ENCODE measurements at regions not wholly inside any gene's neighbourhood (a gene's known extent, or its start where the extent isn't known, plus 50 kb on each side); places are given as distances from the start of the nearest gene placed in this dataset.

DNA sequence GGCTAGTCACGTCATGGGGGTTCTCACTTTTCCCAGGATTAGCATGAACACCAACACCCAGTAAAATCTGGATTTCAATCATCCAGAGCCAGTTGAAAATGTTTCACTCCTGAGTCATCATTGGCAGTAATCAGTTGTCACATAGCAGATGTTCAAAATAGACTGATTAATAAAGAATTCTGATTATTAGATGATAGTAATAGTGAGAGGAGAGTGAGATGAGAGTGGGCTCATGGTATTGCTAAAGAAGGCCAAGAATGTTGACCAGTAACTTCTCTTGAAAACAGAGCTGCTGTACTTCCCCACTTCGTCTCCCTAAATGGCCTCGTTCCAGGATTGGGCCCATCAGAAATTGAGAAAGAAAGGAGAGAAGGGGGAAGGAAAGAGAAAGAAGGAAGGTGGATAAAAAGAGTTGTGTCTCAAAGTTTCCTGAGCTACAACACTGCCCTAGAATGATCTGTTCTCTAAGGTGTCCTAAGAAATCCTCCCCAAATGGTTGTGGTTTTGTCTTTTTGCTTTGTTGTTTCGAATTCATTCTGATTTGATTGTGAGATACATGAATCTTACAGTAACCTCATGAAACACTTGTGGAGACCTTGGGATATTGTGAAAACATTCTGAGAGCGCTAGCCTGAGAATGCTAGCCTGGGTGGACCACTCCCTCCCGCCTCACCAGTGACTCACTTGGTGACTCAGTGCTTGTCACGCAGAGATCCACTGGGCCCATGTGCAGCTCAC lies 502.2 kb upstream of the JARID2 start:
- Mint-ChIP-seq H3K27ac (no peak overlapping the region), H3K27me3 (no peaks in the 10 kb centered on the region), H3K36me3 (ENCODE audit: insufficient read depth) (no peaks in the 10 kb centered on the region), H3K4me1 (ENCODE audit: low read depth) (peaks cover 7% of the 10 kb centered on the region), H3K4me3 (ENCODE audit: low read depth) (no peak overlapping the region), H3K9me3 (ENCODE audit: low read depth) (peaks cover 15% of the 10 kb centered on the region)
- DNase-seq (ENCODE audit: low spot score, unreplicated experiment): no peak
- TF ChIP-seq, protein P1, sequence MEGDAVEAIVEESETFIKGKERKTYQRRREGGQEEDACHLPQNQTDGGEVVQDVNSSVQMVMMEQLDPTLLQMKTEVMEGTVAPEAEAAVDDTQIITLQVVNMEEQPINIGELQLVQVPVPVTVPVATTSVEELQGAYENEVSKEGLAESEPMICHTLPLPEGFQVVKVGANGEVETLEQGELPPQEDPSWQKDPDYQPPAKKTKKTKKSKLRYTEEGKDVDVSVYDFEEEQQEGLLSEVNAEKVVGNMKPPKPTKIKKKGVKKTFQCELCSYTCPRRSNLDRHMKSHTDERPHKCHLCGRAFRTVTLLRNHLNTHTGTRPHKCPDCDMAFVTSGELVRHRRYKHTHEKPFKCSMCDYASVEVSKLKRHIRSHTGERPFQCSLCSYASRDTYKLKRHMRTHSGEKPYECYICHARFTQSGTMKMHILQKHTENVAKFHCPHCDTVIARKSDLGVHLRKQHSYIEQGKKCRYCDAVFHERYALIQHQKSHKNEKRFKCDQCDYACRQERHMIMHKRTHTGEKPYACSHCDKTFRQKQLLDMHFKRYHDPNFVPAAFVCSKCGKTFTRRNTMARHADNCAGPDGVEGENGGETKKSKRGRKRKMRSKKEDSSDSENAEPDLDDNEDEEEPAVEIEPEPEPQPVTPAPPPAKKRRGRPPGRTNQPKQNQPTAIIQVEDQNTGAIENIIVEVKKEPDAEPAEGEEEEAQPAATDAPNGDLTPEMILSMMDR (IDR thresholded peaks at IDR 0.05; ENCODE audit: unreplicated experiment): no peak

DNA sequence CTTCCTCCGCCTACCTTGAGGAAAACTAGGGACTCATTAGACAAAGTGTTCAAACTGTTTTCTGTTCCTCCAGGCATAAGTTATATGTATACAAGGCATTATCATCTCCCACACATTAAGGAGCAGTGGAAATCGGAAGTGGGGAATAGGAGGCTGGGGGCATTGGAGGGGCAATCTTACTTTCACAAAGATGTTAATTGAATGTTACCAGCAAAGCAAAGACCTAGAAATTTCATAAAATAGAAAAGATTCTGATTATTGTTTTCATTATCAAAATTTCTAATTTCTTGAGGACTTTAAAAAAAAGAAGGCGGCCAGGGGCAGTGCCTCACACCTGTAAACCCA lies 501.7 kb upstream of the JARID2 start:
- H3K4me1 Mint-ChIP-seq (ENCODE audit: low read depth): peaks cover 10% of the 10 kb centered on the region
- H3K27me3 Mint-ChIP-seq: no peaks in the 10 kb centered on the region
- no peak overlapping the region for H3K4me3 Mint-ChIP-seq (ENCODE audit: low read depth)
- TF ChIP-seq, protein P1 (IDR thresholded peaks at IDR 0.05; ENCODE audit: unreplicated experiment): no peak
- no peaks in the 10 kb centered on the region for H3K36me3 Mint-ChIP-seq (ENCODE audit: insufficient read depth)
- no peak overlapping the region for H3K27ac Mint-ChIP-seq
- DNase-seq (ENCODE audit: low spot score, unreplicated experiment): no peak
- peaks cover 15% of the 10 kb centered on the region for H3K9me3 Mint-ChIP-seq (ENCODE audit: low read depth)

DNA sequence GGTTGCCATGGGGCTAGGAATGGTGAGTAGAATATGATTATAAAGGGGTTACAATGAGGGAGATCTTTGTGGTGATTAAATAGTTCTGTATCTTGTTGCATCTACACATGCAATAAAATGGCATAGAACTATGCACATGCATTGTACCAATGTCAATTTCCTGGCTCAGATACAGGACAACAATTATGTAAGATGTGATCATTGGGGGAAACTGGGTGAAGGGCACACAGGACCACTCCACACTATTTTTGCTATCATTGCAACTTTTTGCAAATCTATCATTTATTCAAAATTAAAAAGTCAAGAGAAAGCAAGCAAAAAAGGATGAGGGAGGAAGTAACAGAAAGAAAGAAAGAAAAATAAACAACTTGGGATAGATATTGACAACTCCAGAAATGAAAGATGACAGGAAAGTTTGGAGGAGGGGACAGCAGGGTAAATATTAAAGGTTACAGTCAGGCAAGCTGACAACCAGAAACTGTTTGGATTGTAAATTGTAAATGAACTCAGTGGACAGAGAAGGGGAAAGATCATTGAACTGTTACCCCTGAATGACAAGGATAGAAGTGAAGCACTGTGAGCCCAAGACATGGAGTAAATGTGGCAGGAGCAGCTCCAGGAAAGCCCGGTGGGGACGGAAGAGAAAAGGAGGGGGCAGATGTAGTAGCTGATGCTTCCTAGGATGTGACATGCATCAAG lies 499.6 kb upstream of the JARID2 start:
- Mint-ChIP-seq H3K4me3 (ENCODE audit: low read depth) (no peak overlapping the region), H3K4me1 (ENCODE audit: low read depth) (peaks cover 21% of the 10 kb centered on the region)

DNA sequence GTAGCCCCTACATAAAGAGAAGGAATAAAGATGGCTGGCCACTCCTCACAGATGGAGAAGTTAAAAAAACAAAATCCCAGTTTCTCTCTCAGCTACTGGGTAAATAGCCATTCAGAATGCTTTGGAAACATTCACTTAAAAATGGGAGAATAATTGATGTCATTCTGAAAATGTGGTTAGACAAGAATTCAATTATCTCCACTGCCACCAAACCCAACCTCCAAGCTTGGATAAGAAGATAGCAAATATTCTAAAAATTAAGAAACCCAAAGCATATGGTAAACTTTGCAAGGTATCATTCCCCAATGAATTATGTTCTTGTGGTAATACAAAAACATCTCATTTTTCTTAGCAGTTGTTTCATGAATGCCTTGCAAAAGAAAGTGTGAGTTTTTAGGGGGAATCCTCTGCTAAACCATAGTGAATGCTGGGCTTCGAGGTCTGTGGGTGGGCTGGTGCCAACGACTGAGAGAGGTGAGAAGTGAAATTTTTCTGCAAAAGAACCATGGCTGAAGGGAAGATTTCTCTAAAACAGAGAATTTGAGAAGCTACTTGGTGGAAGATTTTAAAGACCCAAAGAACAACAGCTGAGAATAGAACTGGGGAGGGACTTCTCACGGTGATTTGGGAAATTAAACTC lies 497.9 kb upstream of the JARID2 start:
- Mint-ChIP-seq H3K27ac (peak overlapping the region; percentile 47), H3K9me3 (ENCODE audit: low read depth) (peaks cover 15% of the 10 kb centered on the region), H3K4me1 (ENCODE audit: low read depth) (peaks cover 21% of the 10 kb centered on the region), H3K36me3 (ENCODE audit: insufficient read depth) (no peaks in the 10 kb centered on the region), H3K27me3 (no peaks in the 10 kb centered on the region), H3K4me3 (ENCODE audit: low read depth) (no peak overlapping the region)
- TF ChIP-seq, protein P1 (IDR thresholded peaks at IDR 0.05; ENCODE audit: unreplicated experiment): no peak
- no peak for DNase-seq (ENCODE audit: low spot score, unreplicated experiment)

More for the DNA sequence above, 499.6 kb upstream of the JARID2 start:
- H3K27ac Mint-ChIP-seq: no peak overlapping the region
- H3K27me3 Mint-ChIP-seq: no peaks in the 10 kb centered on the region
- H3K36me3 Mint-ChIP-seq (ENCODE audit: insufficient read depth): no peaks in the 10 kb centered on the region
- H3K9me3 Mint-ChIP-seq (ENCODE audit: low read depth): peaks cover 15% of the 10 kb centered on the region
- TF ChIP-seq, protein P1 (IDR thresholded peaks at IDR 0.05; ENCODE audit: unreplicated experiment): no peak
- no peak for DNase-seq (ENCODE audit: low spot score, unreplicated experiment)

DNA sequence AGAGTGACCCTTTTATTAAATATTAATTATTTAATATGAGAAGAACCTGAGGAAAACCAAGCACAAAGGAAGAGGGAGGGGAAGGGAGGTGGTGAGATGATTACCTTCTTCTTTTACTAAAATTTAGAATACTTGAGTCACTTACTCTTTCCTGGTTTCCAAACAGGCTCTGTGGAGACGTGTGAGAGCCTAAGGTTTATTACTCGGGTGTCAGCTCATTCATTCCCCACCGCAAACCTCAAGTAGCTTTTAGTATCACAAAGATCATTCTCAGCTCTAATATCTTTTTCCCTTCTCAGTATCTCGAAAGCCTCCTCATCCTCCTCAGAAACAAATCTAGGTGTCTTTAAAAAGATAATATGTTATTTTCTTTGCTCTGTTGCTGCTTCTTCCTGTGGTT lies 497.2 kb upstream of the JARID2 start:
- TF ChIP-seq, protein P1 (IDR thresholded peaks at IDR 0.05; ENCODE audit: unreplicated experiment): no peak
- H3K4me1 Mint-ChIP-seq (ENCODE audit: low read depth): peaks cover 21% of the 10 kb centered on the region
- H3K36me3 Mint-ChIP-seq (ENCODE audit: insufficient read depth): no peaks in the 10 kb centered on the region
- no peak for DNase-seq (ENCODE audit: low spot score, unreplicated experiment)
- H3K27ac Mint-ChIP-seq: no peak overlapping the region
- H3K4me3 Mint-ChIP-seq (ENCODE audit: low read depth): no peak overlapping the region
- H3K9me3 Mint-ChIP-seq (ENCODE audit: low read depth): peaks cover 15% of the 10 kb centered on the region
- no peaks in the 10 kb centered on the region for H3K27me3 Mint-ChIP-seq

Data from progenitor cell of endocrine pancreas (in vitro differentiated cells).